OCI-LY3 (cell line): ENCODE measurements at regions not wholly inside any gene's neighbourhood (a gene's known extent, or its start where the extent isn't known, plus 50 kb on each side); places are given as distances from the start of the nearest gene placed in this dataset.

Source experiments
- H2AFZ ChIP-seq: fragments of 200-600, 300-600 bp; shearing (Covaris generic); 2 replicates; pipeline ENCODE4 v1.6.0; 2014; ENCODE audit warnings: antibody characterized with exemption, low read depth, low read length
- H3K27ac ChIP-seq: fragments of 200-600, 300-600 bp; sonication (generic); 2 replicates; pipeline ENCODE4 v1.5.1; 2014; ENCODE audit warnings: mild to moderate bottlenecking, low read length, moderate library complexity, mixed read lengths
- H3K27me3 ChIP-seq: fragments of 200-600, 300-600 bp; sonication (generic); 2 replicates; pipeline ENCODE4 v1.6.1; 2014; ENCODE audit warnings: low read depth, low read length, mixed read lengths
- H3K36me3 ChIP-seq: fragments of 200-600, 300-600 bp; sonication (generic); replicated peaks from 2 replicates; pipeline ENCODE3; 2014; ENCODE audit warnings: low read depth, low read length, mixed read lengths
- H3K4me1 ChIP-seq: fragments of 300-600, 200-600 bp; sonication (generic); 2 replicates; pipeline ENCODE4 v1.6.1; 2014; ENCODE audit warnings: low read length, mixed read lengths
- H3K4me2 ChIP-seq: fragments of 200-600, 300-600 bp; sonication (generic); 2 replicates; pipeline ENCODE4 v1.6.1; 2014; ENCODE audit warnings: low read length, mixed read lengths
- H3K4me3 ChIP-seq: fragments of 300-600, 200-600 bp; sonication (generic); 2 replicates; pipeline ENCODE4 v1.5.1; 2014; ENCODE audit warnings: antibody characterized with exemption, mild to moderate bottlenecking, low read length, moderate library complexity
- H3K79me2 ChIP-seq: fragments of 300-600, 200-600 bp; shearing (Covaris generic); 2 replicates; pipeline ENCODE4 v1.6.1; 2014; ENCODE audit warnings: mild to moderate bottlenecking, low read length, mixed read lengths
- H3K9ac ChIP-seq: fragments of 300-600, 200-600 bp; shearing (Covaris generic); 2 replicates; pipeline ENCODE4 v1.6.0; 2014; ENCODE audit warnings: mild to moderate bottlenecking, low read length, moderate library complexity
- H3K9me3 ChIP-seq: fragments of 200-600, 300-600 bp; shearing (Covaris generic); 2 replicates; pipeline ENCODE4 v1.6.1; 2014; ENCODE audit warnings: low read length, mixed read lengths; ENCODE audit not compliant: insufficient read depth
- H4K20me1 ChIP-seq: fragments of 200-600, 300-600 bp; sonication (generic); 2 replicates; pipeline ENCODE4 v1.6.1; 2016; ENCODE audit warnings: low read length, mixed read lengths; ENCODE audit not compliant: insufficient read depth
- EZH2phosphoT487 ChIP-seq: fragments of 200-600 bp; shearing (Covaris generic); IDR thresholded peaks from 2 replicates; pipeline ENCODE4 v1.6.1; 2018; ENCODE audit warnings: antibody characterized with exemption, mixed run types, low read depth
- TF ChIP-seq, protein P1 (sequence below): fragments of 200-600, 300-600 bp; sonication (generic); IDR thresholded peaks from 2 replicates; pipeline ENCODE4 v1.5.1; 2014; ENCODE audit warnings: antibody characterized with exemption, low read length, low read depth

DNA sequence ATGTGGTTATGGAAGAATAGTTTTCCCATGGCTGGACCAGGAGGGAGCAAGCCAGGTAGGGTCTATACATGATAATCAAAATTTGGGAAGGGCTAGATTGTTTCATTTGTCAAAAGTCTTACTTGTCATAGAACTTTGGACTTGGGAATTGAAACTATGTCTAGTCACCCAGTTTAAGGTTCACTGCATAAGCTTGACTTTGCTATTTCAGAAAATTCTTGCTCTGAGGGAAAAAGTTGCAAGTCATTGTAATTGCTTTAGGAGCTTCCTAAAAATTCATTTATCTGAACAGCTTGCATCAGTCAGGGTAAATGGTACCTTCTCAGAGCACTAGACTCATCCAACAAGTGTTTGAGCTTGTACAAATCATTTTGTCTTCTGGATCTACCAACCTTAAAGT is 1194.7 kb downstream of the GALC start:
- Histone ChIP-seq H4K20me1 (no peaks in the 10 kb centered on the region), H3K27ac (no peak overlapping the region), H3K36me3 (no peaks in the 10 kb centered on the region), H3K9ac (no peak overlapping the region), H3K27me3 (no peaks in the 10 kb centered on the region), H3K79me2 (no peaks in the 10 kb centered on the region), H3K9me3 (no peaks in the 10 kb centered on the region), H3K4me3 (no peak overlapping the region), H3K4me1 (no peaks in the 10 kb centered on the region), H3K4me2 (no peak overlapping the region), H2AFZ (no peak overlapping the region)
- TF ChIP-seq, protein P1, sequence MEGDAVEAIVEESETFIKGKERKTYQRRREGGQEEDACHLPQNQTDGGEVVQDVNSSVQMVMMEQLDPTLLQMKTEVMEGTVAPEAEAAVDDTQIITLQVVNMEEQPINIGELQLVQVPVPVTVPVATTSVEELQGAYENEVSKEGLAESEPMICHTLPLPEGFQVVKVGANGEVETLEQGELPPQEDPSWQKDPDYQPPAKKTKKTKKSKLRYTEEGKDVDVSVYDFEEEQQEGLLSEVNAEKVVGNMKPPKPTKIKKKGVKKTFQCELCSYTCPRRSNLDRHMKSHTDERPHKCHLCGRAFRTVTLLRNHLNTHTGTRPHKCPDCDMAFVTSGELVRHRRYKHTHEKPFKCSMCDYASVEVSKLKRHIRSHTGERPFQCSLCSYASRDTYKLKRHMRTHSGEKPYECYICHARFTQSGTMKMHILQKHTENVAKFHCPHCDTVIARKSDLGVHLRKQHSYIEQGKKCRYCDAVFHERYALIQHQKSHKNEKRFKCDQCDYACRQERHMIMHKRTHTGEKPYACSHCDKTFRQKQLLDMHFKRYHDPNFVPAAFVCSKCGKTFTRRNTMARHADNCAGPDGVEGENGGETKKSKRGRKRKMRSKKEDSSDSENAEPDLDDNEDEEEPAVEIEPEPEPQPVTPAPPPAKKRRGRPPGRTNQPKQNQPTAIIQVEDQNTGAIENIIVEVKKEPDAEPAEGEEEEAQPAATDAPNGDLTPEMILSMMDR = no peak
- TF ChIP-seq EZH2phosphoT487 = no peak

DNA sequence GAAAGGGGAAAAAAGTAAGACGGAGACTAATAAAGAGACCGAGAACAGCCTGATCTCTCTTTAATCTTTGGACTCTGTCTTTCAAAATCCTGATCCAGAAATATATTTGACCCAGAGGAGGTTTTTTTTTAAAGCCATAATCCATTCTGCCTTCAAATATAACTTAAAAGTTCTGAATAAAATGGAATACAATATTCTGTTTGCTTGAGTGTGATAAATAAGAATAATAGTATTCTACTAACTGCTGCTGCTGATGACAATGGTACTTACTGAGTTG is 1196.0 kb downstream of the GALC start:
- Histone ChIP-seq H3K79me2 (no peaks in the 10 kb centered on the region), H3K4me1 (no peaks in the 10 kb centered on the region), H3K27me3 (no peaks in the 10 kb centered on the region), H3K4me3 (no peak overlapping the region), H3K4me2 (no peak overlapping the region), H3K36me3 (no peaks in the 10 kb centered on the region), H3K9ac (no peak overlapping the region), H3K9me3 (no peaks in the 10 kb centered on the region), H3K27ac (no peak overlapping the region), H2AFZ (no peak overlapping the region), H4K20me1 (no peaks in the 10 kb centered on the region)
- TF ChIP-seq, protein P1 = no peak
- TF ChIP-seq EZH2phosphoT487 = no peak

DNA sequence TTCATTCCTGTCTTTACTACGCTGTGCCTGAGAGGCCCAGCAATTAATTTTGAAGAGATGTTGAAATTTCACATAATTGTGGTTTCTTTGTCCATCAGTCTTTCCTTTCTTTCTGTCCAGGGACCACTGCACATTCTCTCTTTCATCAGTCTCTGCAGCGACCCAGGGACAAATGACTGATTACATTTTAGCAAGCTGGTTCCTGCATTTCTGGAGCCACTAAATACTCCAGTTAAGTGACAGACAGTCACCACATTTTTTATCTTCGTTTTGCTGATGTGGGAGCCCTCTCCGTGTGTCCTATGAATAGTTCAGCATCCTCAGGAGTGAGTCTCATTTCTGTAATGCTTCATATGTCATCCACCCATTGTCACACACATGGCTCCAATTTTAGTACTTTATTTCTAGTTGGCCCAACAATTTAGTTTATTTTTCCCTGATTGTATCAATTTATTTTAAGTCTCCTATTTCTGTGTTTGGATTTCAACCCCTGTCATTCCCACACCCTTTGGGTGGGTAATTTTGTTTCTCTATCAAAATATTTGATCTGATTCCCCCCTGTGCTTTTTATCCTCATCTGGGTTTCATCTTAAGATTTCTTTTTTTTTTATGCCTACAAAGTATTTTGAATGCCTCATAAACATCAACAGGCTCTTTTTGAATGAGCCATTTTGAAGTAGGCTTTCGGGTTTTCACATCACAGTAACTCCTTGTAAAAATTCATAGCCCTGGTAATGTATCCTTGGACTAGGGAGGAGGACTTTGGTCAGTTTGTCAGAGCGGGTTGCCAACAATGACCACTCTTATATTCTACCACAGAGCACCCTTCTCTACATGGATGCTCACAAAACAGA is 1196.5 kb downstream of the GALC start:
- TF ChIP-seq, protein P1 = no peak
- TF ChIP-seq EZH2phosphoT487 = no peak
- no peak overlapping the region for H3K4me3 ChIP-seq
- no peaks in the 10 kb centered on the region for H3K9me3 ChIP-seq
- H3K79me2 ChIP-seq = no peaks in the 10 kb centered on the region
- H2AFZ ChIP-seq = no peak overlapping the region
- H3K9ac ChIP-seq = no peak overlapping the region
- H3K4me1 ChIP-seq = no peaks in the 10 kb centered on the region
- H3K36me3 ChIP-seq = no peaks in the 10 kb centered on the region
- no peak overlapping the region for H3K4me2 ChIP-seq
- H3K27ac ChIP-seq = no peak overlapping the region
- no peaks in the 10 kb centered on the region for H4K20me1 ChIP-seq
- no peaks in the 10 kb centered on the region for H3K27me3 ChIP-seq

DNA sequence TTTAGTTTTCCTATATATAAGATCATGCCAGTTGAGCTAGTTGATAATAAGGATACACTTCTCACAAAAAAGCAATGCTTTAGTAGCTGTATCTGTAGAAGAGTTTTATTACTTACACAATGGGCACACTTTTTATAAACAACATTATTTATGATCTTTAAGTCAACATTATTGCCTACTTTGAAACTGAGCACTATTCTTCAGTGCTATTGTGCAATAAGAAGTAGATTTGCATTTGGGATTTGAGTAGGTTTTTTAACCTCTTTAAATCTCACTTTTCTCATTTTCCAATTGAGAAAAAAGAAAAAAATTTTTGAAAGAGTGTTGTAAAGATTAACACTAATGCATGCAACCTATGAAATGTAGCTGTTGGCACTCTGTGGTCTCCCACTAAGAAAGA is 1198.3 kb downstream of the GALC start:
- Histone ChIP-seq H3K9ac (no peak overlapping the region), H3K27ac (no peak overlapping the region), H3K4me2 (no peak overlapping the region), H2AFZ (no peak overlapping the region), H3K79me2 (no peaks in the 10 kb centered on the region), H3K9me3 (no peaks in the 10 kb centered on the region), H3K4me3 (no peak overlapping the region), H3K36me3 (no peaks in the 10 kb centered on the region), H3K27me3 (no peaks in the 10 kb centered on the region), H3K4me1 (no peaks in the 10 kb centered on the region), H4K20me1 (no peaks in the 10 kb centered on the region)
- TF ChIP-seq EZH2phosphoT487 = no peak
- TF ChIP-seq, protein P1 = no peak
